Gastroesophageal sphincter (tissue), 4 donors: ENCODE measurements at regions not wholly inside any gene's neighbourhood (a gene's known extent, or its start where the extent isn't known, plus 50 kb on each side); places are given as distances from the start of the nearest gene placed in this dataset.

Experiments used
- ATAC-seq: fragments of 150-250 bp; one replicate; pipeline ENCODE4 v1.9.1; 2016; ENCODE audit warnings: mild to moderate bottlenecking, moderate library complexity
- H3K27ac ChIP-seq, 4 donors: fragments of 200-600 bp; sonication (generic) in 3 of 4; 1 replicate in 3 of 4; 2 replicates in 1 of 4; pipeline ENCODE4 v1.5.1; 2016 to 2019
- H3K27me3 ChIP-seq: fragments of 200-600 bp; sonication (generic); one replicate; pipeline ENCODE4 v1.5.1; 2019
- H3K36me3 ChIP-seq, 2 donors: fragments of 200-600 bp; sonication (generic); one replicate each; pipeline ENCODE4 v1.5.1; 2019; ENCODE audit warnings: control low read depth in 1 of 2
- H3K4me1 ChIP-seq, 3 donors: fragments of 200-600 bp; sonication (generic); 1 replicate in 2 of 3; 2 replicates in 1 of 3; pipeline ENCODE4 v1.5.1; 2016 to 2019; ENCODE audit warnings: control low read depth in 2 of 3
- H3K4me3 ChIP-seq, 2 donors: fragments of 200-600 bp; sonication (generic); one replicate each; pipeline ENCODE4 v1.5.1; 2019; ENCODE audit warnings: mild to moderate bottlenecking in 1 of 2, moderate library complexity in 1 of 2
- H3K9me3 ChIP-seq, 3 donors: fragments of 200-600 bp; sonication (generic); one replicate each; pipeline ENCODE4 v1.5.1; 2017 to 2019; ENCODE audit warnings: control low read depth in 2 of 3
- EP300 ChIP-seq: sonication (generic); formaldehyde crosslinking; IDR thresholded peaks from one replicate; pipeline ENCODE4 v1.6.1; 2017; ENCODE audit warnings: antibody characterized with exemption, mild to moderate bottlenecking
- POLR2A ChIP-seq, 2 donors: fragments of 450-650 bp; IDR thresholded peaks; one replicate each; pipeline ENCODE4 v1.6.1; 2017; ENCODE audit warnings: antibody characterized with exemption in 2 of 2, mild to moderate bottlenecking in 2 of 2, moderate library complexity in 1 of 2
- POLR2AphosphoS5 ChIP-seq: sonication (generic); formaldehyde crosslinking; IDR thresholded peaks from one replicate; pipeline ENCODE4 v1.6.1; 2017; ENCODE audit warnings: antibody characterized with exemption
- WGBS, 2 donors: methylation state at CpG; one replicate each; pipeline ENCODE4 v1.1.5; 2018; ENCODE audit warnings: low coverage in 1 of 2; 5-methylcytosine and 5-hydroxymethylcytosine counted together
- TF ChIP-seq, protein P1 (sequence below), 4 experiments: fragments of 200-600 bp in 2 of 4; fragments of 450-650 bp in 2 of 4; sonication (generic) in 1 of 4; IDR thresholded peaks; one replicate each; pipeline ENCODE4 v1.5.1; 2017 to 2019; ENCODE audit warnings: antibody characterized with exemption in 4 of 4, mild to moderate bottlenecking in 2 of 4, moderate library complexity in 2 of 4

- Histone ChIP-seq H3K27me3 (no peaks in the 10 kb centered on the region), H3K4me3 (no peak overlapping the region), H3K27ac (no peak overlapping the region), H3K9me3 (no peaks in the 10 kb centered on the region), H3K4me1 (peaks cover 0 to 16% (median 5%) of the 10 kb centered on the region in 3 donors), H3K36me3 (no peaks in the 10 kb centered on the region)
- ATAC-seq, result no peak
- no peak for TF ChIP-seq POLR2A (IDR thresholded peaks at IDR 0.05)
- no peak for TF ChIP-seq POLR2AphosphoS5
- no peak for TF ChIP-seq EP300
- TF ChIP-seq, protein P1, sequence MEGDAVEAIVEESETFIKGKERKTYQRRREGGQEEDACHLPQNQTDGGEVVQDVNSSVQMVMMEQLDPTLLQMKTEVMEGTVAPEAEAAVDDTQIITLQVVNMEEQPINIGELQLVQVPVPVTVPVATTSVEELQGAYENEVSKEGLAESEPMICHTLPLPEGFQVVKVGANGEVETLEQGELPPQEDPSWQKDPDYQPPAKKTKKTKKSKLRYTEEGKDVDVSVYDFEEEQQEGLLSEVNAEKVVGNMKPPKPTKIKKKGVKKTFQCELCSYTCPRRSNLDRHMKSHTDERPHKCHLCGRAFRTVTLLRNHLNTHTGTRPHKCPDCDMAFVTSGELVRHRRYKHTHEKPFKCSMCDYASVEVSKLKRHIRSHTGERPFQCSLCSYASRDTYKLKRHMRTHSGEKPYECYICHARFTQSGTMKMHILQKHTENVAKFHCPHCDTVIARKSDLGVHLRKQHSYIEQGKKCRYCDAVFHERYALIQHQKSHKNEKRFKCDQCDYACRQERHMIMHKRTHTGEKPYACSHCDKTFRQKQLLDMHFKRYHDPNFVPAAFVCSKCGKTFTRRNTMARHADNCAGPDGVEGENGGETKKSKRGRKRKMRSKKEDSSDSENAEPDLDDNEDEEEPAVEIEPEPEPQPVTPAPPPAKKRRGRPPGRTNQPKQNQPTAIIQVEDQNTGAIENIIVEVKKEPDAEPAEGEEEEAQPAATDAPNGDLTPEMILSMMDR (IDR thresholded peaks at IDR 0.05), result no peak
- WGBS, 2 donors, result 81 to 96% methylated on average over 2 of the region's 2 CpGs
These were observed 358.2 kb upstream of the PDGFD start for GRCh38 chr11:104522123-104522522.

DNA sequence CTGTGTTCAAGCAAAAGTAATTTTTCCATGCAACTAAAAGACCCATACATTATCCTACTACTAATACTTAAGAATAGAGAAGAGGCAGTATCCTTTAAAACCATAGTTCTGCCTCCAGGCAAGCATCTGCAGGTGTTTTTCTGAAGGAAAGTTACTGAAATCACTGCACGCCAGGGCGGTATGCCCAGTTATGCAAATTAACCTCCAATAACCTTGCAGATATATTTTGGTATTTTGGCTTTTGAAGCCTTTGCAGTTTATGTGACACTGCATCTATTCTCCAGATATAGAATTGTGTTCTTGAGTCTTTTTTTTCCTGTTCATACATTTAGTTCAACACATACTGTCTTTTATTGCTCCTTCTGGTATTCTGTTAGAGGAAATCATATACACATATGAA lies 346.2 kb upstream of the PDGFD start:
- 86 to 100% methylated on average over 2 of the region's 2 CpGs for WGBS, 2 donors
- H3K4me3 ChIP-seq, result no peak overlapping the region
- H3K36me3 ChIP-seq, result no peaks in the 10 kb centered on the region
- H3K27ac ChIP-seq, result no peak overlapping the region
- no peak for ATAC-seq
- H3K27me3 ChIP-seq, result no peaks in the 10 kb centered on the region
- no peaks in the 10 kb centered on the region for H3K9me3 ChIP-seq
- H3K4me1 ChIP-seq, result no peaks in the 10 kb centered on the region
- TF ChIP-seq POLR2A (IDR thresholded peaks at IDR 0.05) (no peak), POLR2AphosphoS5 (no peak), EP300 (no peak)
- TF ChIP-seq, protein P1 (IDR thresholded peaks at IDR 0.05), result no peak

- Histone ChIP-seq H3K4me3 (no peak overlapping the region), H3K36me3 (no peaks in the 10 kb centered on the region), H3K4me1 (no peaks in the 10 kb centered on the region), H3K9me3 (peaks cover 0 to 29% (median 0%) of the 10 kb centered on the region in 3 donors), H3K27me3 (no peaks in the 10 kb centered on the region), H3K27ac (no peak overlapping the region)
- no peak for TF ChIP-seq POLR2A (IDR thresholded peaks at IDR 0.05)
- no peak for TF ChIP-seq POLR2AphosphoS5
- TF ChIP-seq, protein P1 (IDR thresholded peaks at IDR 0.05), result no peak
- no peak for TF ChIP-seq EP300
- WGBS, 2 donors, result 81 to 100% methylated on average over 3 of the region's 6 CpGs
- ATAC-seq, result no peak
These were observed 326.2 kb upstream of the PDGFD start for GRCh38 chr11:104490182-104490581.

- no peaks in the 10 kb centered on the region for H3K27me3 ChIP-seq
- WGBS, 2 donors, result 60 to 94% methylated on average over 3 of the region's 3 CpGs
- TF ChIP-seq POLR2A (IDR thresholded peaks at IDR 0.05), result no peak
- TF ChIP-seq, protein P1 (IDR thresholded peaks at IDR 0.05), result no peak
- TF ChIP-seq EP300, result no peak
- no peak for TF ChIP-seq POLR2AphosphoS5
- ATAC-seq, result no peak
- no peaks in the 10 kb centered on the region for H3K4me1 ChIP-seq
- peaks cover 0 to 32% (median 0%) of the 10 kb centered on the region in 3 donors for H3K9me3 ChIP-seq
- no peaks in the 10 kb centered on the region for H3K36me3 ChIP-seq
- H3K4me3 ChIP-seq, result no peak overlapping the region
- no peak overlapping the region for H3K27ac ChIP-seq
These were observed 324.6 kb upstream of the PDGFD start for GRCh38 chr11:104488561-104488960.

- WGBS, 2 donors, result 43 to 65% methylated on average over 4 of the region's 4 CpGs
- Histone ChIP-seq H3K36me3 (no peaks in the 10 kb centered on the region), H3K4me3 (no peak overlapping the region), H3K27me3 (no peaks in the 10 kb centered on the region), H3K27ac (no peak overlapping the region), H3K9me3 (peaks cover 0 to 32% (median 0%) of the 10 kb centered on the region in 3 donors), H3K4me1 (no peaks in the 10 kb centered on the region)
- no peak for ATAC-seq
- TF ChIP-seq POLR2A (IDR thresholded peaks at IDR 0.05) (no peak), POLR2AphosphoS5 (no peak), EP300 (no peak)
- TF ChIP-seq, protein P1 (IDR thresholded peaks at IDR 0.05), result no peak
These were observed 323.3 kb upstream of the PDGFD start for GRCh38 chr11:104487046-104487806.
